ENCODE measurements at regions not wholly inside any gene's neighbourhood (a gene's known extent, or its start where the extent isn't known, plus 50 kb on each side); places are given as distances from the start of the nearest gene placed in this dataset.

- TF ChIP-seq GABPA (IDR thresholded peaks at IDR 0.05; ENCODE audit: low read depth), result no peak
- TF ChIP-seq ZNF274 (IDR thresholded peaks at IDR 0.05; ENCODE audit: insufficient read depth, insufficient read length), result no peak
- TF ChIP-seq CTCF (IDR thresholded peaks at IDR 0.05 in 2 of 3, conservative IDR thresholded peaks at IDR 0.05 in 1 of 3; ENCODE audit: control insufficient read depth in 2 of 3, extremely low read depth in 1 of 3, insufficient read depth in 1 of 3, low read depth in 3 of 3, low read length in 3 of 3), result no peak
- TF ChIP-seq NRF1 (conservative IDR thresholded peaks at IDR 0.05; ENCODE audit: low read depth, low read length), result no peak
- no peak for TF ChIP-seq EP300 (IDR thresholded peaks at IDR 0.05; ENCODE audit: borderline replicate concordance in 1 of 2, control insufficient read depth in 1 of 2, low read depth in 2 of 2, low read length in 2 of 2)
- TF ChIP-seq RCOR1 (conservative IDR thresholded peaks at IDR 0.05; ENCODE audit: low read depth, low read length), result no peak
- no peak for TF ChIP-seq EED (IDR thresholded peaks at IDR 0.05; ENCODE audit: low read depth)
- TF ChIP-seq SMARCA5 (IDR thresholded peaks at IDR 0.05), result no peak
- no peak for TF ChIP-seq BACH1 (IDR thresholded peaks at IDR 0.05; ENCODE audit: borderline replicate concordance)
- no peak for TF ChIP-seq RAD21 (IDR thresholded peaks at IDR 0.05; ENCODE audit: insufficient read depth, low read depth, low read length)
- no peak for TF ChIP-seq RB1 (IDR thresholded peaks at IDR 0.05; ENCODE audit: borderline replicate concordance)
- no peak for TF ChIP-seq ZNF217 (IDR thresholded peaks at IDR 0.05)
- no peak for TF ChIP-seq TCF3 (IDR thresholded peaks at IDR 0.05; ENCODE audit: borderline replicate concordance, insufficient read depth, low read depth, low read length)
- TF ChIP-seq MXI1 (IDR thresholded peaks at IDR 0.05; ENCODE audit: low read depth, low read length), result no peak
Observed at GRCh38 chr12:19008102-19008501, 121.4 kb upstream of the PLEKHA5 start.

All from GM12878 (cell line).